Progenitor cell of endocrine pancreas (in vitro differentiated cells): ENCODE measurements at regions not wholly inside any gene's neighbourhood (a gene's known extent, or its start where the extent isn't known, plus 50 kb on each side); places are given as distances from the start of the nearest gene placed in this dataset.
"Not testable (repeated sequence)": the region's sequence is repeated elsewhere in the genome, so short reads cannot be mapped to it uniquely, and the experiment has no call there.

Experiments used
- DNase-seq: peaks from one replicate; pipeline ENCODE4 v3.0.0; 2021; ENCODE audit warnings: low spot score; ENCODE audit not compliant: unreplicated experiment
- H3K27ac Mint-ChIP-seq: 2 replicates; pipeline ENCODE4 v1.8.0; 2021; ENCODE audit warnings: mild to moderate bottlenecking, moderate library complexity, mixed read lengths
- H3K27me3 Mint-ChIP-seq: 2 replicates; pipeline ENCODE4 v1.8.0; 2021; ENCODE audit warnings: mixed read lengths
- H3K36me3 Mint-ChIP-seq: 2 replicates; pipeline ENCODE4 v1.8.0; 2022; ENCODE audit warnings: mixed read lengths; ENCODE audit not compliant: insufficient read depth
- H3K4me1 Mint-ChIP-seq: 2 replicates; pipeline ENCODE4 v1.8.0; 2021; ENCODE audit warnings: low read depth, mixed read lengths
- H3K4me3 Mint-ChIP-seq: 2 replicates; pipeline ENCODE4 v1.8.0; 2021; ENCODE audit warnings: low read depth, mild to moderate bottlenecking, moderate library complexity, mixed read lengths
- H3K9me3 Mint-ChIP-seq: 2 replicates; pipeline ENCODE4 v1.8.0; 2021; ENCODE audit warnings: low read depth, mixed read lengths
- TF ChIP-seq, protein P1 (sequence below): fragments of 200-600 bp; sonication (generic); IDR thresholded peaks from one replicate; pipeline ENCODE4 v1.5.0; 2021; ENCODE audit warnings: antibody characterized with exemption, mild to moderate bottlenecking; ENCODE audit not compliant: unreplicated experiment

DNA sequence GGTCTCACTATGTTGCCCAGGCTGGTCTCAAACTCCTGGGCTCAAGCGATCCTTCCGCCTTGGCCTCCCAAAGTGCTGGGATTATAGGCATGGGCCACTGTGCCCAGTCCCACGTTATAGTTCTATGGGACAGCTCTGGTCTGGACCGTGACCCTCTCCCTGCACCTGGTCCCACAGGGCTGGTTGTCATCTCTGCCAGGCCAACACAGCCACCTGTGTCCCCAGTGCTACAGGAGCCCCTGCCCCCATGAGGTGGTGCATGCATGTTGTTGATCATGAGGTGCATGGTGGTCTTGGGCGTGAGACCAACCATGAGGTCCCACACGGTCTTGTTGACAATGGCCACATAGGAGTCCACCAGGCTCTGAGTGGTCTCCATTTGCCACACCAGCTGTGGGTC, 51.0 kb upstream of the UBE2Q2 start:
- H3K27ac Mint-ChIP-seq, DNase-seq, H3K9me3 Mint-ChIP-seq, H3K36me3 Mint-ChIP-seq, H3K4me1 Mint-ChIP-seq, H3K4me3 Mint-ChIP-seq: not testable (repeated sequence)
- peaks cover 11% of the 10 kb centered on the region for H3K27me3 Mint-ChIP-seq

DNA sequence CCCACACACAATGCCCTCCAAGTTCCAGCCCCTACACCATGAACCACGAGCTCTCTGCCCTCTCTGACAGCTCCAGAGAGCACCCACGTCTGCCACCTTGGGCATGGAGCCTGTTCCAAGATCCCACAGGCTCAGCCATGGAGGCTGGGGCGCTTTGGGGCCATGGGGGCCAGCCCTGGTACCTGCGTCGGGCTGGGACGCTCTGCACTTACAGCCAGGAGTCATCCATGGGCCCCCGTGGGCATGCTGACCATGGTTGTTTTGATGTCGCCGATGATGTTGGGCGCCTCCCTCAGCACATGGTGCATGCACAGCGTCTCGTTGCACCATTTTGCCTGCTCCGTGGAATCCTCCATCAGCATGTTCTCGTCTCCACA, 51.9 kb upstream of the UBE2Q2 start:
- no peaks in the 10 kb centered on the region for H3K36me3 Mint-ChIP-seq
- H3K4me1 Mint-ChIP-seq, result no peaks in the 10 kb centered on the region
- no peak overlapping the region for H3K4me3 Mint-ChIP-seq
- TF ChIP-seq, protein P1, sequence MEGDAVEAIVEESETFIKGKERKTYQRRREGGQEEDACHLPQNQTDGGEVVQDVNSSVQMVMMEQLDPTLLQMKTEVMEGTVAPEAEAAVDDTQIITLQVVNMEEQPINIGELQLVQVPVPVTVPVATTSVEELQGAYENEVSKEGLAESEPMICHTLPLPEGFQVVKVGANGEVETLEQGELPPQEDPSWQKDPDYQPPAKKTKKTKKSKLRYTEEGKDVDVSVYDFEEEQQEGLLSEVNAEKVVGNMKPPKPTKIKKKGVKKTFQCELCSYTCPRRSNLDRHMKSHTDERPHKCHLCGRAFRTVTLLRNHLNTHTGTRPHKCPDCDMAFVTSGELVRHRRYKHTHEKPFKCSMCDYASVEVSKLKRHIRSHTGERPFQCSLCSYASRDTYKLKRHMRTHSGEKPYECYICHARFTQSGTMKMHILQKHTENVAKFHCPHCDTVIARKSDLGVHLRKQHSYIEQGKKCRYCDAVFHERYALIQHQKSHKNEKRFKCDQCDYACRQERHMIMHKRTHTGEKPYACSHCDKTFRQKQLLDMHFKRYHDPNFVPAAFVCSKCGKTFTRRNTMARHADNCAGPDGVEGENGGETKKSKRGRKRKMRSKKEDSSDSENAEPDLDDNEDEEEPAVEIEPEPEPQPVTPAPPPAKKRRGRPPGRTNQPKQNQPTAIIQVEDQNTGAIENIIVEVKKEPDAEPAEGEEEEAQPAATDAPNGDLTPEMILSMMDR, result no peak
- no peaks in the 10 kb centered on the region for H3K9me3 Mint-ChIP-seq
- DNase-seq, result no peak
- H3K27ac Mint-ChIP-seq, result no peak overlapping the region
- H3K27me3 Mint-ChIP-seq, result peaks cover 9% of the 10 kb centered on the region

DNA sequence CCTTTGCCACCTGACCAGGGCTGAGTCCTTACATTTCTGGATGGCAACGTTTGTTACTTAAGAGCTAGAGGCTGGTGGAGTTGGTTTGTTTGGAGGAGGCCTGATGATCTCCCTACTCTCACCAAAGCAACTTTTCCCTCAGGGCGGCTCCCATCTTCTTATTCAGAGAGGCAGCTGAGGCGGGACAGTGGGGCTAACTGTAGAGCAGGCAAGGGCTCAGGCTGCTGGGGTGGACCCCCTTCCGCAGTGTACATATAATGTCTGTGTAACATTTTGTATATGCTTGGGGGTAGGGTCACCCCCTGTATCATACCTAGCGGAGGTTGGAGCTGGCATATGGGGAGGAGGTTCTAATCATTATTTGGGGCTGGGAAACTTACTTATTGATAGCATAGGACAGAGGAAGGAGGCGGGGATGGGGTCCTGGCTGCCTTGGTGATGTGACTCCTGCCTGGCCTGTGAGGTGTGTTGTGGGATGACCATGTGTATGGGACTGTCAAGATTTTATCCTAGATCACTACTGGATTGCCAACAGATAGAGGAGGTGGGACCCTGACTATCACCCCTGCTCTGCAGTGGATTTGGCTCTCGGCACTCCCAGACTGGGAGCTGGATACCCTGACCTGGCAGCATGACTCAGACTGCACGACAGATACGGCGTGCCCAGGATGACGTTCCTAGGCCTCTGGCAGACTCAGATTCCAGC, 52.5 kb upstream of the UBE2Q2 start:
- Mint-ChIP-seq H3K4me3 (no peak overlapping the region), H3K36me3 (no peaks in the 10 kb centered on the region), H3K27ac (no peak overlapping the region), H3K9me3 (no peaks in the 10 kb centered on the region), H3K27me3 (peaks cover 14% of the 10 kb centered on the region), H3K4me1 (peaks cover 3% of the 10 kb centered on the region)
- TF ChIP-seq, protein P1, result no peak
- no peak for DNase-seq

DNA sequence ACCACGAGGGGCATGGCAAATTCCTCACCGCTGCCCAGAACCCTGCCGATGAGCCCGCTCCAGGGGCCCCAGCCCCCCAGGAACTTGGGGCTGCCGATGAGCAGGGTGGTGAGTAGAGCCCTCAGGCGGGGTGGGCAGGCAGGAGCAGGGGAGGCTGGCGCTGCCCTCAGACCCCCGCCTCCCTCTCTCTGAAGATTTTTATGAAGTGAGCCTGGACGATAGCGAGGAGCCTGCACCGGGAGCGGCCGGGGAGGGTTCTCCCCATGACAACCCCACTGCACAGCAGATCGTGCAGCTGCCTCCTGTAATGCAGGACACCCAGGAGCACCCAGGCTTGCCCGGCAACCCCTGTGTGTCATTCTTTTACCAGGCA, 56.7 kb upstream of the UBE2Q2 start:
- no peak for DNase-seq
- Mint-ChIP-seq H3K4me1 (peaks cover 3% of the 10 kb centered on the region), H3K27me3 (peaks cover 34% of the 10 kb centered on the region), H3K27ac (no peak overlapping the region), H3K36me3 (no peaks in the 10 kb centered on the region), H3K4me3 (no peak overlapping the region), H3K9me3 (no peaks in the 10 kb centered on the region)
- TF ChIP-seq, protein P1, result no peak

DNA sequence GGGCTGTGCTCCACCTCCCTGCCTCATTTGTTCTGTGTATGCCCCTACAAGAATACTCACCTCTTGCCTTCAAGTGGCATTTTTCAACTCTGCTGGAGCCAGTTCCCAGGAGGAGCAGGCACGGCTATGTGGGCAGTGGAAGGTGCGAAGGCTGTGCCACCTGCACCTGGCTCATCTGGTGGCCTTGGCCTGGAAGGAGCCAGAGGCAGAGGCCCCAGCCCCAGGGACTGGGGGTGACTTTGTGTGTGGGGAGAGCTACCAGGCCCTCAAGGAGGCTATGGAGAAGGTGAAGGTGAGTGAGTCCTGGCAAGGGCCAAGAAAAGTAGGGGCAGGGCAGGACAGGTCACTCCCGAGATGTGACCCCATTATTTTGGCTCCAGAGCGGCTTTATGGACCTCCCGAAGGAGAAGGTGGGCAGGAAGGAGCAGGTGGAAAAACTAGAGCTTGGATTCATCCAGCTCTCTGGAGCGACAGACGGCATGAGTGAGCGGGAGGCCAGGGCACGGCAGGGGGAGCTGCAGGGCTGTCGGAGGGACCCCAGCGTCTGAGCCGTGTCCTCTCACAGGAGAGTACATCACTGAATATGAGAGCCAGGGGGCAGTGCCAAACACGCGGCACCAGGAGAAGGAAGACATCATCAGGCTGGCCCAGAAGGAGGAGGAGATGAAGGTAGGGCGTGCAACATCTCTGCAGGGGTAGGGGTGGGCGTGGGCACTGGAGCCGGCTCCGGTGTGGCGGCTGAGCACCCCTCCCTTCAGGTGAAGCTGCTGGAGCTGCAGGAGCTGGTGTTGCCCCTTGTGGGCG, 57.3 kb upstream of the UBE2Q2 start:
- TF ChIP-seq, protein P1, result peak; percentile 49
- Mint-ChIP-seq H3K4me1 (peaks cover 3% of the 10 kb centered on the region), H3K27me3 (peaks cover 38% of the 10 kb centered on the region), H3K36me3 (no peaks in the 10 kb centered on the region), H3K9me3 (no peaks in the 10 kb centered on the region), H3K4me3 (peak overlapping the region; percentile 40), H3K27ac (no peak overlapping the region)
- no peak for DNase-seq

DNA sequence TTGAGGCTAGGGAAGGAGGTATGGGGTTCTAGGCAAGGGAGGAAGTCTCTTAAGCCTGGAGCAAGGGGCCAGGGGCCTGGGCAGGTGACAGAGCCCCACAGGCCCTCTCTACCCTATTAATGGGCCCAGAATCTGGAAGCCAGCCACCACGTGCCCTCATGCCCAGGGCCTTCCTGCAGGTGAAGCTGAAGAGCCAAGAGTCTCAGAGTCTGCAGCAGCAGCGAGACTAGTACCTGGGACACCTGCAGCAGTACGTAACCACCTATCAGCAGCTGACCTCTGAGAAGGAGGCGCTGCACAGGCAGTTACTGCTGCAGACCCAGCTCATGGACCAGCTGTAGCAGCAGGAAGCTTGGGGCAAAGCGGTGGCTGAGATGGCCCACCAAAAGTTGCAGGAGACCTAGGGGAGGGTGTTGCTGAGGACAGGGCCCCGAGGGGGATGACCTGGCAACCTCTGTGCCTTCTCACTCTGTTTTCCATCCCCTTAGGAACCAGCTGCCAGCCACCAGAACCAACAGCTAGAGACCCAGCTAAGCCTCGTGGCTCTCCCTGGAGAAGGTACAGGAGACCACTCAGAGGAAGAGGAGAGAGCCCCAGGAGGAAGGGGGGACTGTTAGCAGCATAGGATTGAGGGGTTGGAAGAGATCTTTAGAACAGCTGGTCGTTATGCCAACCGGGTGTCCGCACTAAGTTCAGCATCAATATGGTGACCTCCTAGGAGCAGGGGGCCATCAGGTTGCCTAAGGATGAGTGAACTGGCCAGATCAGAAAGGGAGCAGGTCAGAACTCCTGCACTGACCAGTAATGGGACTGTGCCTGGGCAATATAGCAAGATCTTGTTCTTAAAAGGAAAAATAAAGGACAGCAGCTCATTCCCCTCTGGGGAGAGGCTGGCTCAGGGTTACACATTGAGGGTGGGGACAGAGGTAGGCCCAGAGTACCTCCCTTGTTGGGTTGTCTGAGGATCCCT, 58.5 kb upstream of the UBE2Q2 start:
- not testable (repeated sequence) for DNase-seq, H3K9me3 Mint-ChIP-seq, H3K4me1 Mint-ChIP-seq, H3K4me3 Mint-ChIP-seq, H3K36me3 Mint-ChIP-seq, H3K27ac Mint-ChIP-seq
- H3K27me3 Mint-ChIP-seq, result peaks cover 47% of the 10 kb centered on the region

DNA sequence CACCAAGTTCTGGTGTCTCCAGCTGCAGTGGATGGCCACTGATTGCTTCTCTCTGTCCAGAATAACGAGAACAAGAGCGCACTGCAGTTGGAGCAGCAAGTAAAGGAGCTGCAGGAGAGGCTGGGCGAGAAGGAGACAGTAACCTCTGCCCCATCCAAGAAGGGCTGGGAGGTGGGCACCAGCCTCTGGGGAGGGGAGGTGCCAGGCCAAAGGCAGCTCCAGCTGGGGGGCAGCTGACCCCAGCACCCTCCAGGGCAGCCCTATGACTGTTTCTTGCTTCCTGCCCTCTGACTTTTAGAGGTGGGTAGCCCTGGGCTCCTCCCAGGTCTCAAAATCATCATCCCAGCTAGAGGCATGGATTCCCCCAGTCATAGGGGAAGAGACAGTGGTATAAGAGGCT, 59.7 kb upstream of the UBE2Q2 start:
- H3K36me3 Mint-ChIP-seq, DNase-seq, H3K27ac Mint-ChIP-seq, H3K9me3 Mint-ChIP-seq, H3K4me3 Mint-ChIP-seq, H3K4me1 Mint-ChIP-seq: not testable (repeated sequence)
- peaks cover 50% of the 10 kb centered on the region for H3K27me3 Mint-ChIP-seq
